ENCODE measurements at regions not wholly inside any gene's neighbourhood (a gene's known extent, or its start where the extent isn't known, plus 50 kb on each side); places are given as distances from the start of the nearest gene placed in this dataset.
"Not testable (repeated sequence)": the region's sequence is repeated elsewhere in the genome, so short reads cannot be mapped to it uniquely, and the experiment has no call there.

DNA sequence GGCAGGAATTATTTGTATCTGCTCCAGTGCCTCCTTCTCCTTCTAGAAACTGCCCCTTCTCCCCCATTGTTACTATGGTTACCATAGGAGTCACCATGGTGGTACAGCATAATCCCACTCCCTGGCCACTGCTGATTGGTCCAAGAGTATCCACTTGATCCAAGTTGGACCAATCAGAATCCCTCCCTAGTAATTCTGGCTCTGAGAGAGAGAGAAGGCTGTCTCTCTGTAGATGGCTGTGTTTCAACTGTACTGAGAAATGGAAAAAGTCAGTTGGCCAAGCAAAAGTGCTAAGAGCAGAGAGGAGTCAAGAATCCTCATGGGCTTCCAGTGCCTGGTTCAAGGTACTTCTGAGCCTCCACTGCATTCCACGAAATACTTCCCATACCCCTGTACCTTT lies 120.6 kb upstream of the SPATA12 start:
- Histone ChIP-seq H3K9ac (no peak overlapping the region), H3K4me2 (ENCODE audit: low read length) (no peak overlapping the region), H3K79me2 (peaks cover 10% of the 10 kb centered on the region), H3K27me3 (ENCODE audit: control insufficient read depth, insufficient read depth, low read length) (no peaks in the 10 kb centered on the region), H3K27ac (no peak overlapping the region), H3K4me3 (ENCODE audit: low read depth, low read length) (no peak overlapping the region), H3K4me1 (peaks cover 4% of the 10 kb centered on the region), H3K36me3 (ENCODE audit: control insufficient read depth, insufficient read depth, low read length) (no peaks in the 10 kb centered on the region), H2AFZ (no peak overlapping the region), H3K9me3 (ENCODE audit: control insufficient read depth, low read length) (no peaks in the 10 kb centered on the region)
- TF ChIP-seq, protein P1, sequence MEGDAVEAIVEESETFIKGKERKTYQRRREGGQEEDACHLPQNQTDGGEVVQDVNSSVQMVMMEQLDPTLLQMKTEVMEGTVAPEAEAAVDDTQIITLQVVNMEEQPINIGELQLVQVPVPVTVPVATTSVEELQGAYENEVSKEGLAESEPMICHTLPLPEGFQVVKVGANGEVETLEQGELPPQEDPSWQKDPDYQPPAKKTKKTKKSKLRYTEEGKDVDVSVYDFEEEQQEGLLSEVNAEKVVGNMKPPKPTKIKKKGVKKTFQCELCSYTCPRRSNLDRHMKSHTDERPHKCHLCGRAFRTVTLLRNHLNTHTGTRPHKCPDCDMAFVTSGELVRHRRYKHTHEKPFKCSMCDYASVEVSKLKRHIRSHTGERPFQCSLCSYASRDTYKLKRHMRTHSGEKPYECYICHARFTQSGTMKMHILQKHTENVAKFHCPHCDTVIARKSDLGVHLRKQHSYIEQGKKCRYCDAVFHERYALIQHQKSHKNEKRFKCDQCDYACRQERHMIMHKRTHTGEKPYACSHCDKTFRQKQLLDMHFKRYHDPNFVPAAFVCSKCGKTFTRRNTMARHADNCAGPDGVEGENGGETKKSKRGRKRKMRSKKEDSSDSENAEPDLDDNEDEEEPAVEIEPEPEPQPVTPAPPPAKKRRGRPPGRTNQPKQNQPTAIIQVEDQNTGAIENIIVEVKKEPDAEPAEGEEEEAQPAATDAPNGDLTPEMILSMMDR (IDR thresholded peaks at IDR 0.05) = no peak

DNA sequence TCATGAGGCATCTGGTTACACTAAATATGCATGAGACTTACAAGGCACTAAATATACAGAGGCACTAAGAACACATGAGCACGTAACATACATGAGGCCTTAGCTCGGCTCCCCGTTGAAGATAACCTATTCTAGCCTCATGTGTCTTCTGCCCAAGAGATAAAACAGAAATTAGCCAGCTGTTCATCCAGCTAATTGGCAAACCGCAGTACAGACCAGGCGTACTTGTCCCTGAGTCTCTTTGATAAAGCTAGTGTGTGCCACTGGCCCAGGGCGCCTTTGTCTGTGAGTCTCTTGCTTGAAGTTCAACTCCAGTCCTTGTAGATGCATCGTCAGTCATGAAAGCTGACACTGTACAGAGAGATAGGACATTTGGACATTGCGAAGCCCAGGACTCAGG lies 121.9 kb upstream of the SPATA12 start:
- Histone ChIP-seq H3K36me3 (ENCODE audit: control insufficient read depth, insufficient read depth, low read length) (no peaks in the 10 kb centered on the region), H3K4me2 (ENCODE audit: low read length) (no peak overlapping the region), H3K4me3 (ENCODE audit: low read depth, low read length) (no peak overlapping the region), H3K4me1 (peaks cover 4% of the 10 kb centered on the region), H2AFZ (no peak overlapping the region), H3K9ac (no peak overlapping the region), H3K27me3 (ENCODE audit: control insufficient read depth, insufficient read depth, low read length) (no peaks in the 10 kb centered on the region), H3K9me3 (ENCODE audit: control insufficient read depth, low read length) (no peaks in the 10 kb centered on the region), H3K27ac (no peak overlapping the region), H3K79me2 (peaks cover 8% of the 10 kb centered on the region)
- TF ChIP-seq, protein P1 (IDR thresholded peaks at IDR 0.05) = no peak

DNA sequence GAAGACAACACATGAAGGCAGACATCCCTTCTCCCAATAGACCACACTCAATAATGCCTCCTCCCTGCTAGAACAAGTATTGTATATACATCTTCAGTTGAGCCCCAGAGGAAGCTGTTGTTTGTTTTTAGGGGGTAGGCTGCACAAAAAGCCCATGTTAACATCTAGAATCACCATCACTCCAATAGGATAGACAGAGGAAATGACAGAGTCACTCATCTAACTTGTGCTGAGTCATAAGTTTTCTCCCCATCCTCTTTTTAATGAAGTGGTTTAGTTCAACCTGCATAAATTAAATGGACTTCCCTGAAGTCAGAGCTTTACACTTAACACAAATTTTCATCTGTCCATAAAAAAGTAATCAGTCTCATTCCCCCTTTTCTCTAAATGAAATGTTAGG lies 122.9 kb upstream of the SPATA12 start:
- Histone ChIP-seq H2AFZ (no peak overlapping the region), H3K27me3 (ENCODE audit: control insufficient read depth, insufficient read depth, low read length) (no peaks in the 10 kb centered on the region), H3K4me2 (ENCODE audit: low read length) (no peak overlapping the region), H3K79me2 (peaks cover 8% of the 10 kb centered on the region), H3K4me3 (ENCODE audit: low read depth, low read length) (no peak overlapping the region), H3K27ac (no peak overlapping the region), H3K9me3 (ENCODE audit: control insufficient read depth, low read length) (no peaks in the 10 kb centered on the region), H3K4me1 (no peaks in the 10 kb centered on the region), H3K9ac (no peak overlapping the region), H3K36me3 (ENCODE audit: control insufficient read depth, insufficient read depth, low read length) (no peaks in the 10 kb centered on the region)
- TF ChIP-seq, protein P1 (IDR thresholded peaks at IDR 0.05) = no peak

DNA sequence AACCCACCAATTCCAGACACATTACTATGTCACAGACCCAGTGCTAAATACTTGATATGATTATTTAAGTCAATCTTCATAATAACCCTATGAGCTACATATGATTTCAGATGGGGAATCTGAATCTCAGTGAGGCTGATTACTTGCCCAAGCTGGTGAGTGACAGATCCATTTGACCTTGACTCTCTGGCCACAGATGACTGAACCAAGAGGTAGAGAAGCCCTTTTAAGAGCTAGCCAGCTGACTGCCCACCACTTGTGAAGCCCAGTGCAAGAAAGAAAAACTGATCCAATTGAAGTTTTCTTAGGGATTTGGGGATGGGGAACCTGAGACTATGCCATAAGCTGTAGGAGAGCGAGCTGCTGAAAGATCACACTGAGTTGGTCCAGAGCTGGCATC lies 124.7 kb upstream of the SPATA12 start:
- Histone ChIP-seq H3K27me3 (ENCODE audit: control insufficient read depth, insufficient read depth, low read length) (no peaks in the 10 kb centered on the region), H3K4me3 (ENCODE audit: low read depth, low read length) (no peak overlapping the region), H3K27ac (no peak overlapping the region), H3K36me3 (ENCODE audit: control insufficient read depth, insufficient read depth, low read length) (no peaks in the 10 kb centered on the region), H3K9ac (no peak overlapping the region), H2AFZ (no peak overlapping the region), H3K4me2 (ENCODE audit: low read length) (no peak overlapping the region), H3K9me3 (ENCODE audit: control insufficient read depth, low read length) (no peaks in the 10 kb centered on the region), H3K4me1 (no peaks in the 10 kb centered on the region), H3K79me2 (peaks cover 6% of the 10 kb centered on the region)
- TF ChIP-seq, protein P1 (IDR thresholded peaks at IDR 0.05) = no peak

DNA sequence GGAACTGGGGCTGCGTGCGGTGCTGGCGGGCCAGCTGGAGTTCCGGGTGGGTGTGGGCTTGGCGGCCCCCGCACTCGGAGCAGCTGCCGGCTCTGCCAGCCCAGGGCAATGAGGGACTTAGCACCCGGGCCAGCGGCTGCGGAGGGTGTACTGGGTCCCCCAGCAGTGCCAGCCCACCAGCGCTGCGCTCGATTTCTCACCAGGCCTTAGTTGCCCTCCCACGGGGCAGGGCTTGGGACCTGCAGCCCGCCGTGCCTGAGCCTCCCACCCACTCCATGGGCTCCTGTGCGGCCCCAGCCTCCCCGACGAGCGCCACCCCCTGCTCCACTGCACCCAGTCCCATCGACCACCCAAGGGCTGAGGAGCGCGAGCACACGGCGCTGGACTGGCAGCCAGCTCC lies 126.0 kb upstream of the SPATA12 start:
- H2AFZ ChIP-seq; H3K27me3 ChIP-seq (ENCODE audit: control insufficient read depth, insufficient read depth, low read length); H3K4me2 ChIP-seq (ENCODE audit: low read length); H3K79me2 ChIP-seq; H3K4me1 ChIP-seq; H3K36me3 ChIP-seq (ENCODE audit: control insufficient read depth, insufficient read depth, low read length); H3K27ac ChIP-seq; H3K9me3 ChIP-seq (ENCODE audit: control insufficient read depth, low read length); H3K4me3 ChIP-seq (ENCODE audit: low read depth, low read length); H3K9ac ChIP-seq: not testable (repeated sequence)

Data from parathyroid adenoma (tissue), 2 donors.